Fibroblast of villous mesenchyme (primary cell): ENCODE measurements at regions not wholly inside any gene's neighbourhood (a gene's known extent, or its start where the extent isn't known, plus 50 kb on each side); places are given as distances from the start of the nearest gene placed in this dataset.

ENCODE experiments used
- DNase-seq: peaks from one replicate; pipeline ENCODE4 v3.0.0-alpha.2; 2010; ENCODE audit warnings: low read depth
- H3K4me3 ChIP-seq: 2 replicates; pipeline ENCODE4 v1.5.1; 2011; ENCODE audit warnings: low read depth, mild to moderate bottlenecking, low read length
- TF ChIP-seq, protein P1 (sequence below): IDR thresholded peaks from 2 replicates; pipeline ENCODE4 v1.5.1; 2012; ENCODE audit warnings: low read depth, mild to moderate bottlenecking, low read length; ENCODE audit not compliant: insufficient read depth

DNA sequence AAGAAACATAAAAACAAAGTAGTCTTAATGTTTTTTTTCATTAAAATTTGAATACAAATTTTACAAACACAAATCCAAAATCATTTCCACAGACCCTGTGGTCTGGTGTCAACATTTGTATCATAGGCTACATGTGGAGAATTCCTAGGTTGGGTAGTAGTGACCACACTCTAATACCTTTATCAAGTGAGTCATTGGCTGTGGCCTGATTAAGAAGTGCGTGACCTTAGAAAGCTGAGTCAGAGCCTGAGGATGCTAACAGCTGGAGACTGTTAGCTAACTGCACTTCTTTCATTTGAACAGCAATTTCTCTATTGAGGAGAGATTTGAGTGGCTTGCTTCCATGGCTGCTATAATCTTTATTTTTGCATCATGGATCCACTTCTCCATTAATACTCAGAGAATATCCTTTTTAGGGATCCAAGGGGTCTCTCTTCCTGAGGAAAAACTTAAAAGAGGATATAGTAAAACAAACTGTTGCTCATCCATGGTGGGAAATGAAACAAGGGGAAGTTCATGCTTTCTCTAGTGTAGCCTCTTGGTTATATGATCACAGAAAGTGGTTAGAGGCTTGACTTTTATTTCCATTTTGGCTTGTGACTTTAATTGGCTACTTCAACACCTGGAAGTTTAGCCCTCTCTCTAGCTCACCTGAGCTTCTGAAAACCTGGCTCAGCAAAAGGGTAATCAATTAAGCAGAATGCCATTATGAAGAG, 335.8 kb downstream of the PABPC4L start:
- TF ChIP-seq, protein P1, sequence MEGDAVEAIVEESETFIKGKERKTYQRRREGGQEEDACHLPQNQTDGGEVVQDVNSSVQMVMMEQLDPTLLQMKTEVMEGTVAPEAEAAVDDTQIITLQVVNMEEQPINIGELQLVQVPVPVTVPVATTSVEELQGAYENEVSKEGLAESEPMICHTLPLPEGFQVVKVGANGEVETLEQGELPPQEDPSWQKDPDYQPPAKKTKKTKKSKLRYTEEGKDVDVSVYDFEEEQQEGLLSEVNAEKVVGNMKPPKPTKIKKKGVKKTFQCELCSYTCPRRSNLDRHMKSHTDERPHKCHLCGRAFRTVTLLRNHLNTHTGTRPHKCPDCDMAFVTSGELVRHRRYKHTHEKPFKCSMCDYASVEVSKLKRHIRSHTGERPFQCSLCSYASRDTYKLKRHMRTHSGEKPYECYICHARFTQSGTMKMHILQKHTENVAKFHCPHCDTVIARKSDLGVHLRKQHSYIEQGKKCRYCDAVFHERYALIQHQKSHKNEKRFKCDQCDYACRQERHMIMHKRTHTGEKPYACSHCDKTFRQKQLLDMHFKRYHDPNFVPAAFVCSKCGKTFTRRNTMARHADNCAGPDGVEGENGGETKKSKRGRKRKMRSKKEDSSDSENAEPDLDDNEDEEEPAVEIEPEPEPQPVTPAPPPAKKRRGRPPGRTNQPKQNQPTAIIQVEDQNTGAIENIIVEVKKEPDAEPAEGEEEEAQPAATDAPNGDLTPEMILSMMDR, result no peak
- no peak overlapping the region for H3K4me3 ChIP-seq
- DNase-seq, result peak; percentile 97

DNA sequence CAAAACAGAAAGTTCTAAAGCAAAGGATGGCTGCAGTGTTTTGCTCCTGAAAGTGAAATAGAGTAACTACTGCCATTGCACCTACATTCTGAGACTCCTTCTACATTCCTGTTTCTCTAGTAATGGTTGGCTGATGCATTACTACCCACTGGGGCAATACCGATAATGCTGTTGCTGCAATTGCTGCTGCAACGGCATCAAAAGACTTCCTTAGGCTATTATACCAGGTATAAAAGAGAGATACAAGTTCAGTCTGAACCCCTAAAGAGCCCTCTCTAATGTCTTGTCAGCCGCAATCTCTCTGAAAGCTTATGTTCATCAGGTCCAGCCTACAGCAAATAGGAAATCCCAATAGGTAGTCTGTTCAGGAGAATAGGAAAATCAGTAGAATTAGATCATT, 338.4 kb downstream of the PABPC4L start:
- no peak for DNase-seq
- TF ChIP-seq, protein P1, result no peak
- no peak overlapping the region for H3K4me3 ChIP-seq

DNA sequence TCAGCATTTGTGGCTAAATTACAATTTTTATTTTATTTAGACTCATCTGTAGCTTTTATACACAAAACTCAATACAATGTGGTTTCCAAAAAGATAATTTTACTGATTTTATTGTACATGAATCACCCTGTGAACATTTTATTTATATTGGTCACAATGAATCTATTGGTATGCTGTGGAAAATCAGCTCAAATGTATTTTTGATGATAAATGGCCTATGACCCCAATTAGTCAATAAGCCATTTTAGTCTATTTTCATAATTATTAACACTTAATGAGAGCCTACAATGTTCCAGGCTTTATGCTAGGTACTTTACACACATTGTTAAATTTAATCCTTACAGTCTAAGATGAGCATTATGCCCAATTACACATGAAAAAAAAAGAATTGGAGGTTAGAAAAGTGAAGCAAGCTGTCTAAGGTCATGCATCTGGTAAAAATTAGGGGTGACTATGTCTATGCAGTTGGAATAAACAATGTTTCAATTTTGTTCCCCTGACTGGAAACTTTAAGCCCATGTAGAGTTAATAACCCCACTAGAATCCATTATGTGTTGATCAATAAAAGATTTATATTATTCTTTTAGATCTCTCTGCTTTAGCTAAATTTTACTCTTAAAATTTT, 344.7 kb downstream of the PABPC4L start:
- TF ChIP-seq, protein P1, result no peak
- DNase-seq, result no peak
- no peak overlapping the region for H3K4me3 ChIP-seq

DNA sequence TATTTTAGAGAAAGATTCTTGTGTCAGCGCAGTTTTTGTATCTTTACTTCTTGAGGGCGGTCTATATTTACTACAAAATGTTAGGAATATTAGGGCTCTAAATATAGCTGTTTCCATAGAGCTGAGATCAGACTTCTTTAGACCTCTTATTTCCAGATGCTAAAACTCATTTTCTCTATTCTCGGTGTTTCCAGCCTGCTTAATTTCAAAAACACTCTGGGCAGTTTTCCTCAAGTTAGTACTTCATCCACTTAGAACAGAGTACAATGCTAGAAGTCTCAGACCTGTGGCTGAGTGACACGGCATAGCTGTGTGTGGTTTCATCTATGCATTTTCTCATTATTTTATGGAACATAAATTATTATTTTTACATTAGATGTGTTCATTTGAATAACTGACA, 346.6 kb downstream of the PABPC4L start:
- no peak for DNase-seq
- no peak overlapping the region for H3K4me3 ChIP-seq
- TF ChIP-seq, protein P1, result no peak

DNA sequence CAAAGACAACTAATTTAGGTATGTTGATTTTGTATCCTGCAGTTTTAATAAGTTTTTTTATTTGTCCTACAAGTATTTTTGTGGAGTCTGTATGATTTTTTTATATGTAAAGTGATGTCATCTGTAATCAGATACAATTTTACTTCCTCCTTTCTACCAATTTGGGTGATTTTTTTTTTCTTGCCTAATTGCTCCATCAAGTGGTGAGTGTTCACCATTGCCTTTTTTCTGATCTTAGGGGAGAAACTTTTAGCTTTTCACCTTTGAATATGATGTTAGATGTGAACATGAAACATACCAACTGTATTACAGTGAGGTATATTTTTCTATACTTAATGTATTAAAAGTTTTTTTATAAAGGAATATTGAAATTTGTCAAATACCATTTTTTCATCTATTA, 362.3 kb downstream of the PABPC4L start:
- DNase-seq, result peak; percentile 11
- H3K4me3 ChIP-seq, result no peak overlapping the region
- TF ChIP-seq, protein P1, result peak; percentile 31

DNA sequence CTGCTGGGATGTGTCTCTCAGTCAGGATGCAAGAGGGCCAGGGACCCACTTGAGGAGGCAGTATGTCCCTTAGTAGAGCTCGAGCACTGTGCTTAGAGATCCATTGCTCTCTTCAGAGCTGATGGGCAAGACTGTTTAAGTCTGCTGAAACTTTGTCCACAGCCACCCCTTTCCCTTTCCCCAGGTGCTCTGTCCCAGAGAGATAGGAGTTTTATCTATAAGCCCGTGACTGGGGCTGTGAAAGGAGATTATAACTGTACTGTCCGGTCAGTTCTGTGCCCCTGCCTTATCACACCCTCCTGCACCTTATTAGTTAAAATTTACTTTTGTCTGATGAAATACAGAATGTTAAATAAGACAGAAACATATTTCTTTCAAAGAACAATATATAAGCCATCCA, 378.4 kb downstream of the PABPC4L start:
- TF ChIP-seq, protein P1, result no peak
- no peak for DNase-seq
- H3K4me3 ChIP-seq, result no peak overlapping the region
